Dendritic cell treated with granulocyte-macrophage colony-stimulating factor and Interleukin-4, amounts not matched to agents 40 ng/mL and 50 ng/mL, for 4 days (primary cell): ENCODE measurements at regions not wholly inside any gene's neighbourhood (a gene's known extent, or its start where the extent isn't known, plus 50 kb on each side); places are given as distances from the start of the nearest gene placed in this dataset.
"Not testable (repeated sequence)": the region's sequence is repeated elsewhere in the genome, so short reads cannot be mapped to it uniquely, and the experiment has no call there.

Experiments used
- H3K27ac Mint-ChIP-seq: one replicate; pipeline ENCODE4 v1.8.0; 2022; ENCODE audit warnings: mild to moderate bottlenecking, mixed read lengths
- H3K27me3 Mint-ChIP-seq: one replicate; pipeline ENCODE4 v1.8.0; 2022; ENCODE audit warnings: mild to moderate bottlenecking, mixed read lengths
- H3K36me3 Mint-ChIP-seq: one replicate; pipeline ENCODE4 v1.8.0; 2022; ENCODE audit warnings: low read depth, mixed read lengths
- H3K4me1 Mint-ChIP-seq: one replicate; pipeline ENCODE4 v1.8.0; 2022; ENCODE audit warnings: low read depth, mixed read lengths
- H3K4me3 Mint-ChIP-seq: one replicate; pipeline ENCODE4 v1.8.0; 2022; ENCODE audit warnings: mild to moderate bottlenecking, moderate library complexity, mixed read lengths
- H3K9me3 Mint-ChIP-seq: one replicate; pipeline ENCODE4 v1.8.0; 2022; ENCODE audit warnings: mixed read lengths
- intact Hi-C: fragments of 100-400 bp; cut with micrococcal nuclease; formaldehyde crosslinking; loops from one replicate; pipeline ENCODE4 v1.15.0; 2022

- Mint-ChIP-seq H3K27ac (no peak overlapping the region), H3K4me3 (no peak overlapping the region), H3K9me3 (no peaks in the 10 kb centered on the region), H3K4me1 (no peaks in the 10 kb centered on the region), H3K36me3 (no peaks in the 10 kb centered on the region), H3K27me3 (no peaks in the 10 kb centered on the region)
- intact Hi-C loops: no loop called here
Measured at GRCh38 chr6:102736941-102737368, 1343.4 kb downstream of the GRIK2 start.

GRCh38 chr6:102732898-102733297 lies 1339.4 kb downstream of the GRIK2 start:
- Mint-ChIP-seq H3K27ac (no peak overlapping the region), H3K36me3 (no peaks in the 10 kb centered on the region), H3K4me3 (no peak overlapping the region), H3K9me3 (no peaks in the 10 kb centered on the region), H3K27me3 (no peaks in the 10 kb centered on the region), H3K4me1 (no peaks in the 10 kb centered on the region)
- intact Hi-C loops: no loop called here

- intact Hi-C loops, H3K27ac Mint-ChIP-seq, H3K4me3 Mint-ChIP-seq, H3K36me3 Mint-ChIP-seq, H3K27me3 Mint-ChIP-seq, H3K9me3 Mint-ChIP-seq, H3K4me1 Mint-ChIP-seq: not testable (repeated sequence)
Measured at GRCh38 chr6:102722086-102722485, 1328.6 kb downstream of the GRIK2 start.

GRCh38 chr6:102717737-102718456 lies 1324.4 kb downstream of the GRIK2 start:
- Mint-ChIP-seq H3K27ac (no peak overlapping the region), H3K4me3 (no peak overlapping the region), H3K9me3 (no peaks in the 10 kb centered on the region), H3K4me1 (no peaks in the 10 kb centered on the region), H3K27me3 (no peaks in the 10 kb centered on the region), H3K36me3 (no peaks in the 10 kb centered on the region)
- intact Hi-C loops: no loop called here

GRCh38 chr6:102717252-102717651 lies 1323.7 kb downstream of the GRIK2 start:
- intact Hi-C loops: no loop called here
- H3K4me1 Mint-ChIP-seq: no peaks in the 10 kb centered on the region
- H3K9me3 Mint-ChIP-seq: no peaks in the 10 kb centered on the region
- H3K27ac Mint-ChIP-seq: no peak overlapping the region
- no peak overlapping the region for H3K4me3 Mint-ChIP-seq
- no peaks in the 10 kb centered on the region for H3K36me3 Mint-ChIP-seq
- no peaks in the 10 kb centered on the region for H3K27me3 Mint-ChIP-seq

- no peaks in the 10 kb centered on the region for H3K36me3 Mint-ChIP-seq
- H3K9me3 Mint-ChIP-seq: peaks cover 9% of the 10 kb centered on the region
- no peaks in the 10 kb centered on the region for H3K4me1 Mint-ChIP-seq
- H3K4me3 Mint-ChIP-seq: no peak overlapping the region
- H3K27ac Mint-ChIP-seq: no peak overlapping the region
- H3K27me3 Mint-ChIP-seq: no peaks in the 10 kb centered on the region
- intact Hi-C loops: no loop called here
Measured at GRCh38 chr6:102701019-102701418, 1307.5 kb downstream of the GRIK2 start.

GRCh38 chr6:102686461-102686860 lies 1293.0 kb downstream of the GRIK2 start:
- Mint-ChIP-seq H3K27ac (no peak overlapping the region), H3K9me3 (no peaks in the 10 kb centered on the region), H3K4me3 (no peak overlapping the region), H3K36me3 (no peaks in the 10 kb centered on the region), H3K27me3 (no peaks in the 10 kb centered on the region), H3K4me1 (no peaks in the 10 kb centered on the region)
- intact Hi-C loops: no loop called here

- H3K27ac Mint-ChIP-seq: no peak overlapping the region
- H3K27me3 Mint-ChIP-seq: no peaks in the 10 kb centered on the region
- H3K9me3 Mint-ChIP-seq: no peaks in the 10 kb centered on the region
- no peaks in the 10 kb centered on the region for H3K4me1 Mint-ChIP-seq
- no peaks in the 10 kb centered on the region for H3K36me3 Mint-ChIP-seq
- no peak overlapping the region for H3K4me3 Mint-ChIP-seq
- intact Hi-C loops: no loop called here
Measured at GRCh38 chr6:102680413-102680812, 1286.9 kb downstream of the GRIK2 start.

- Mint-ChIP-seq H3K4me3 (no peak overlapping the region), H3K27ac (no peak overlapping the region), H3K4me1 (no peaks in the 10 kb centered on the region), H3K27me3 (no peaks in the 10 kb centered on the region), H3K9me3 (no peaks in the 10 kb centered on the region), H3K36me3 (no peaks in the 10 kb centered on the region)
- intact Hi-C loops: no loop called here
Measured at GRCh38 chr6:102679865-102680264, 1286.4 kb downstream of the GRIK2 start.

- Mint-ChIP-seq H3K27me3 (no peaks in the 10 kb centered on the region), H3K9me3 (no peaks in the 10 kb centered on the region)
Measured at GRCh38 chr6:102677225-102677624, 1283.7 kb downstream of the GRIK2 start.

GRCh38 chr6:102670735-102671134 lies 1277.2 kb downstream of the GRIK2 start:
- intact Hi-C loops: no loop called here
- Mint-ChIP-seq H3K27me3 (no peaks in the 10 kb centered on the region), H3K4me3 (no peak overlapping the region), H3K9me3 (no peaks in the 10 kb centered on the region), H3K4me1 (no peaks in the 10 kb centered on the region), H3K36me3 (no peaks in the 10 kb centered on the region), H3K27ac (no peak overlapping the region)

More at GRCh38 chr6:102677225-102677624, 1283.7 kb downstream of the GRIK2 start:
- H3K4me1 Mint-ChIP-seq: no peaks in the 10 kb centered on the region
- intact Hi-C loops: no loop called here
- H3K27ac Mint-ChIP-seq: no peak overlapping the region
- H3K36me3 Mint-ChIP-seq: no peaks in the 10 kb centered on the region
- no peak overlapping the region for H3K4me3 Mint-ChIP-seq

GRCh38 chr6:102662851-102663250 lies 1269.3 kb downstream of the GRIK2 start:
- intact Hi-C loops: no loop called here
- H3K4me3 Mint-ChIP-seq: no peak overlapping the region
- no peaks in the 10 kb centered on the region for H3K27me3 Mint-ChIP-seq
- no peak overlapping the region for H3K27ac Mint-ChIP-seq
- no peaks in the 10 kb centered on the region for H3K9me3 Mint-ChIP-seq
- H3K36me3 Mint-ChIP-seq: no peaks in the 10 kb centered on the region
- H3K4me1 Mint-ChIP-seq: no peaks in the 10 kb centered on the region

- no peak overlapping the region for H3K27ac Mint-ChIP-seq
- no peak overlapping the region for H3K4me3 Mint-ChIP-seq
- H3K4me1 Mint-ChIP-seq: no peaks in the 10 kb centered on the region
- no peaks in the 10 kb centered on the region for H3K27me3 Mint-ChIP-seq
- intact Hi-C loops: no loop called here
- H3K36me3 Mint-ChIP-seq: no peaks in the 10 kb centered on the region
- H3K9me3 Mint-ChIP-seq: no peaks in the 10 kb centered on the region
Measured at GRCh38 chr6:102660303-102660702, 1266.8 kb downstream of the GRIK2 start.

- no peak overlapping the region for H3K4me3 Mint-ChIP-seq
- H3K9me3 Mint-ChIP-seq: peaks cover 9% of the 10 kb centered on the region
- H3K27ac Mint-ChIP-seq: no peak overlapping the region
- H3K27me3 Mint-ChIP-seq: no peaks in the 10 kb centered on the region
- intact Hi-C loops: no loop called here
- H3K36me3 Mint-ChIP-seq: no peaks in the 10 kb centered on the region
- H3K4me1 Mint-ChIP-seq: no peaks in the 10 kb centered on the region
Measured at GRCh38 chr6:102655823-102656222, 1262.3 kb downstream of the GRIK2 start.

GRCh38 chr6:102641426-102641825 lies 1247.9 kb downstream of the GRIK2 start:
- intact Hi-C loops: no loop called here
- Mint-ChIP-seq H3K4me1 (no peaks in the 10 kb centered on the region), H3K36me3 (no peaks in the 10 kb centered on the region), H3K27me3 (no peaks in the 10 kb centered on the region), H3K27ac (no peak overlapping the region), H3K4me3 (no peak overlapping the region), H3K9me3 (no peaks in the 10 kb centered on the region)
